ENCODE measurements at regions not wholly inside any gene's neighbourhood (a gene's known extent, or its start where the extent isn't known, plus 50 kb on each side); places are given as distances from the start of the nearest gene placed in this dataset.

DNA sequence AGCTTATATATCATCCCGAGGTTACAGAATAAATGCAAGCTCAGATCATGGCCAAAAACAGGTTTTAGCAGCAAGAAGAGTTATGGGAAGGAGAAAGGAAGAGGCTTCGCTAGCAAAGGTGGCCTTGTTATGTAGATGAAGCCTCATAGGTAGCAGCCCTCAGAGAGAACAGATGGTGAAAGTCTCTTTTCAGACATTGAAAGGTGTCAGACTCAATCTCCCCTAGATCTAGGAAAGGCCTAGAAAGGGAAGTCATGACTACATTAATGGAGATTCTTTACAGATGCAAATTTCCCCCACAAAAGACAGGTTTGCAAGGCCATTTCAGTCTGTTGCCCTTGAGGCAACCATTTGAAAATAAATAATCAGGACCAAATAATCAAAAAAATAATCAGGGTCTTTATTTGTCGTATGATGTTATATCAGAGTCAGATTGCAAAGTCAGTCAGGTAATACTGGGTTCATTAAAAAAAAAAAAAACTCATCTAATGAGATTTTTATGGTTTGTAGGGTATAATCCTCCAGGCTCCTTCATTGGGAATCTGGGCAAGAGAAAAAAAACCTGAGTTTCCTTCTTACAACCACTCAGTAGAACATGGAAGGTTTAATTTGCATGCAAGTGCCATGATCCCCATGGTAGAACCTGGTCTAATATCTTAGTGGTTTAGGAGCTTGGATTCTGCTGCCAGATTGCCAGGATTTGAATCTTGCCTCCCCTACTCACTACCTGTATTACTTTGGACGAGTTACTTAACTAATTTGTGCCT is 50.8 kb upstream of the HTR2A start:
- TF ChIP-seq, protein P1, sequence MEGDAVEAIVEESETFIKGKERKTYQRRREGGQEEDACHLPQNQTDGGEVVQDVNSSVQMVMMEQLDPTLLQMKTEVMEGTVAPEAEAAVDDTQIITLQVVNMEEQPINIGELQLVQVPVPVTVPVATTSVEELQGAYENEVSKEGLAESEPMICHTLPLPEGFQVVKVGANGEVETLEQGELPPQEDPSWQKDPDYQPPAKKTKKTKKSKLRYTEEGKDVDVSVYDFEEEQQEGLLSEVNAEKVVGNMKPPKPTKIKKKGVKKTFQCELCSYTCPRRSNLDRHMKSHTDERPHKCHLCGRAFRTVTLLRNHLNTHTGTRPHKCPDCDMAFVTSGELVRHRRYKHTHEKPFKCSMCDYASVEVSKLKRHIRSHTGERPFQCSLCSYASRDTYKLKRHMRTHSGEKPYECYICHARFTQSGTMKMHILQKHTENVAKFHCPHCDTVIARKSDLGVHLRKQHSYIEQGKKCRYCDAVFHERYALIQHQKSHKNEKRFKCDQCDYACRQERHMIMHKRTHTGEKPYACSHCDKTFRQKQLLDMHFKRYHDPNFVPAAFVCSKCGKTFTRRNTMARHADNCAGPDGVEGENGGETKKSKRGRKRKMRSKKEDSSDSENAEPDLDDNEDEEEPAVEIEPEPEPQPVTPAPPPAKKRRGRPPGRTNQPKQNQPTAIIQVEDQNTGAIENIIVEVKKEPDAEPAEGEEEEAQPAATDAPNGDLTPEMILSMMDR (conservative IDR thresholded peaks at IDR 0.05; ENCODE audit: low read depth, low read length) = no peak
- no peak for DNase-seq (ENCODE audit: low read depth)
- no peak overlapping the region for H3K4me3 ChIP-seq (ENCODE audit: low read depth, low read length)
